ENCODE measurements at regions not wholly inside any gene's neighbourhood (a gene's known extent, or its start where the extent isn't known, plus 50 kb on each side); places are given as distances from the start of the nearest gene placed in this dataset.

DNA sequence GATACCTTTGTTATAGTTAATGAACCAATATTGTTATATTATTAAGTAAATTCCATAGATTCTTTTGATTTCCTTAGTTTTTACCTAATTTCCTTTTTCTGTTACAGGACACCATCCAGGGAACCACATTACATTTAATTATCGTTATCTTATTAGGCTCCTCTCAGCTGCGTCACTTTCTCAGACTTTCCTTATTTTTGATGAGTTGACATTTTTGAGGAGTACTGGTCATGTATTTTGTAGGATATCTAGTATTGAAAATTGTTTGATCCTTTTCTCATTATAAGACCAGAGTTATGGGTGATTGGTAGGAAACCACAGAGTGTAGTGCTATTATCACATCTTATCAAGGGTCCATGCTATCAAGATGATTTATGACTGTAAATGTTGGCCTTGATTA lies 319.7 kb downstream of the NKX6-1 start:
- in situ Hi-C loops (cut with HindIII; ENCODE audit: low sequenced_read_pairs): no loop called here
- no peak for TF ChIP-seq CTCF (IDR thresholded peaks at IDR 0.05; ENCODE audit: low read depth, low read length)
- DNase-seq (ENCODE audit: low read depth, low spot score): no peak
- no peak overlapping the region for H3K4me3 ChIP-seq (ENCODE audit: low read depth, low read length)

GRCh38 chr4:84177831-84178542 lies 321.1 kb downstream of the NKX6-1 start:
- no peak for DNase-seq (ENCODE audit: low read depth, low spot score)
- in situ Hi-C loops (cut with HindIII; ENCODE audit: low sequenced_read_pairs): no loop called here
- TF ChIP-seq CTCF (IDR thresholded peaks at IDR 0.05; ENCODE audit: low read depth, low read length): no peak
- no peak overlapping the region for H3K4me3 ChIP-seq (ENCODE audit: low read depth, low read length)

DNA sequence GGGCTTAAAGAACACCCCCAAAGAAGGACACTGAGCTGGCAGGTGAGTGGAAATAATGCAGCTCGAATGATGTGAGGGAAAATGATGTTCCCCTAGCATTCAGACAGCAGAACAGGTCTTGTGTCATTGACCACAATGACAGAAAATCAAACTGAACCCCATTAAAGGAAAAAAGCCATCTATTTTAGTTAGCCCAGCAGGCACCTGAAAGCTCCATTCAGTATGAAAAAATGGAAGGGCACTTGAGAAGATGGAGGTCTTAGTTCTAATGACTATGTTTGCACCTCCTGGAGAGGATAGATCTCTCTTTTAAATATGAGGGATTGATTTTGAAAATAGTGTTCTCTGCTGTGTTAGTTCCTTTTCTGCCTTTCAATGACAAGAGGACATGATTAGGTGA lies 323.1 kb downstream of the NKX6-1 start:
- TF ChIP-seq CTCF (IDR thresholded peaks at IDR 0.05; ENCODE audit: low read depth, low read length): no peak
- in situ Hi-C loops (cut with HindIII; ENCODE audit: low sequenced_read_pairs): no loop called here
- DNase-seq (ENCODE audit: low read depth, low spot score): no peak
- no peak overlapping the region for H3K4me3 ChIP-seq (ENCODE audit: low read depth, low read length)

DNA sequence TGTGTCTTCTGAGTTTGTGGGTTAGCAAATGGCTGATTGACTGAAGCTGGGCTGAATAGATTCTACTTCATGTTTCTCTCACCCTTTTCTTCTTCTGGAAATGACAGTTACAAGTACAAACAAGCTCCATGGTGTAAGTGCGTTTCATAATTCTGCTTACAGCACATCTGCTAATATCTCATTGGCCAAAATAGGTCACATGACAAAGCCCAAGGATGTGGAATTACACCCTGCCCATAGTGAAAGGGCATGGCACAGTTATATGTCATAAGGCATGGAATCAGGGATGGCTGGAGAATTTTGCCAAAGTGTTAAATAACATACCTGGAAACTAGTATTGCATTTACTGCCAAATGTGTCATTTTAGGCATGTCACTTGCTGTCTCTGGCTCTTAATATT lies 327.2 kb downstream of the NKX6-1 start:
- DNase-seq (ENCODE audit: low read depth, low spot score): no peak
- in situ Hi-C loops (cut with HindIII; ENCODE audit: low sequenced_read_pairs): no loop called here
- H3K4me3 ChIP-seq (ENCODE audit: low read depth, low read length): no peak overlapping the region
- no peak for TF ChIP-seq CTCF (IDR thresholded peaks at IDR 0.05; ENCODE audit: low read depth, low read length)

DNA sequence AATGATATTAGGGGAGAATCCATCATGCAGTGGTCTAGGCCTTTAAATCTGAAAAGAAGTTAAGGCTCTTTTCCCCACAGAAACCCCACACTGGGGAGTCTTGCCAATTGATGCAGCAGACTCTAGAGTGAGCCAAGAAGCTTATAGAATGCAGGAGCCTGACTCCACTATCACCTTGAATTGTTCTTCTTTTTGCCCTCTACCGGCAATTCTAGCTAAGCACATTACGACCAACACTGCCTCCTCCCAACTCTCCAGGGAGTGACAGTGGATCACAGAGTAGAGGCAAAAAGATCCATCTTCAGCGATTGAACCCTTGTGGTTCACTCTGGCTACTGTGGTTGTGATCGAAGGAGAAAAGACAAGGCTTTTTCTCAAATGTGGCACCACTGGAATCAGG lies 331.5 kb downstream of the NKX6-1 start:
- TF ChIP-seq CTCF (IDR thresholded peaks at IDR 0.05; ENCODE audit: low read depth, low read length): peak; percentile 5
- in situ Hi-C loops (cut with HindIII; ENCODE audit: low sequenced_read_pairs): no loop called here

GRCh38 chr4:84167093-84167492 lies 332.0 kb downstream of the NKX6-1 start:
- no peak for TF ChIP-seq CTCF (IDR thresholded peaks at IDR 0.05; ENCODE audit: low read depth, low read length)
- H3K4me3 ChIP-seq (ENCODE audit: low read depth, low read length): no peak overlapping the region

More for the DNA sequence above, 331.5 kb downstream of the NKX6-1 start:
- no peak for DNase-seq (ENCODE audit: low read depth, low spot score)
- H3K4me3 ChIP-seq (ENCODE audit: low read depth, low read length): no peak overlapping the region

More at GRCh38 chr4:84167093-84167492, 332.0 kb downstream of the NKX6-1 start:
- in situ Hi-C loops (cut with HindIII; ENCODE audit: low sequenced_read_pairs): no loop called here
- no peak for DNase-seq (ENCODE audit: low read depth, low spot score)
